ENCODE measurements at regions not wholly inside any gene's neighbourhood (a gene's known extent, or its start where the extent isn't known, plus 50 kb on each side); places are given as distances from the start of the nearest gene placed in this dataset.

- no peak for DNase-seq
Measured at GRCh38 chr2:116645155-116645554, 1169.3 kb upstream of the DDX18 start.

DNA sequence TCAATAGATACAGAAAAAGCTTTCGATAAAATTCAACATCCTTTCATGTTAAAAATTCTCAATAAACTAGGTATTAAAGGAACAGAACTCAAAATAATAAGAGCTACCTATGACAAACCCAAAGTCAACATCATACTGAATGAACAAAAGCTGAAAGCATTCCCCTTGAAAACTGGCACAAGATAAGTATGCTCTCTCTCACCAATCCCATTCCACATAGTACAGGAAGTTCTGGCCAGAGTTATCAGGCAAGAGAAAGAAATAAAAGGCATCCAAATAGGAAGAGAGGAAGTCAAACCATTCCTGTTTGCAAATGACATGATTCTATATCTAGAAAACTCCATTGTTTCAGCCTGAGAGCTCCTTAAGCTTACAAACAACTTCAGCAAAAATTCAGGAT is 1145.8 kb upstream of the DDX18 start:
- DNase-seq = no peak

GRCh38 chr2:116669782-116670181 is 1144.7 kb upstream of the DDX18 start:
- DNase-seq = no peak

DNA sequence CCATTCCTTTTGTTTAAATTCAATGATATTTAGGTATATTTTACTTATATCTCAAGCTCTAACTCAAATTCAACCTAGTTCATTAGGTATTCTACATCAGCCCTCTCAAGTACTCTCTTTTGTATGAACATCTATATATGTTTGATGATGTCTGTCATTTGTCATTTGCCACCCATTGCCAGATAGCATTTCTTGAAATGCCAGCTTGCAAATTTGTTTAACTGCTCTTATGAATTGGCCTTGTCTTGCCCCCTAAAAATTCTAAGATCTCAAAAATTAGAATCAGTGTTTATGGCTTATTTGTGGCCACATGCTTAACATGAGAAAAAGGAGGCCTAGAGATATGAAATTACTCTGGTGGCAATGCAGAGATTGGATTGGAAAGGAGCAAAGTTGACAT is 1140.3 kb upstream of the DDX18 start:
- no peak for DNase-seq

- DNase-seq = no peak
Measured at GRCh38 chr2:116676776-116677175, 1137.7 kb upstream of the DDX18 start.

DNA sequence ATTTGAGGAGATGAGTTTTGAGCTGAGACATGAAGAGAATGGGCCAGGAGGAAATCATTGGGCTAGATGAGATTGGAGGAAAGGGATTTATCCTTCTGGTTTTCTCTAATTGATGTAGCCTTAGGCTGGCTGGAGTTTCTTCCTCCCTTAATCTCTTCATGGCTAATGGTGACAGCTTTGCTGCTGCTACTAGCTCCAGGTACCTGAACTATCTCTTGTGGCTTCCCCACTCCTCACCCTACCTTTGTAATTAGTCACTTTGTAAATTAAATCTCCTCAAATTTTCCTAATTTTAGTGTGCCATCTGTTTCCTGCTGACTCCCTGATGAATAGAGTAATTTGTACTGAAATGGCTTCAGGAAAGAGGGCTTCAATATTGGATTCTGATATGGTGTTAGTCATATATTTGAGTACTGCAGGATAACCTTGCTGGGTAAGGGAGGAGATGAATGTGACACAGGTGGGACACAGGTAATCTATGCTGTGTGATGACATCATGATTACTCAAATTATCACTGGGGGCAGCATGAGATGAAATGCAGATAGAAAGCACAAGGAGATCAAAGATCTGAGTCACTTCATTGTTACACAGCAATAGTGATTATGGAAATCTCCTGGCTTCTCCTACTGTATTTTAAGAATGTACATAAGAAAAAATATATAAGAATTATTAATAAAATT is 1134.1 kb upstream of the DDX18 start:
- DNase-seq = no peak

GRCh38 chr2:116687371-116687770 is 1127.1 kb upstream of the DDX18 start:
- no peak for DNase-seq

DNA sequence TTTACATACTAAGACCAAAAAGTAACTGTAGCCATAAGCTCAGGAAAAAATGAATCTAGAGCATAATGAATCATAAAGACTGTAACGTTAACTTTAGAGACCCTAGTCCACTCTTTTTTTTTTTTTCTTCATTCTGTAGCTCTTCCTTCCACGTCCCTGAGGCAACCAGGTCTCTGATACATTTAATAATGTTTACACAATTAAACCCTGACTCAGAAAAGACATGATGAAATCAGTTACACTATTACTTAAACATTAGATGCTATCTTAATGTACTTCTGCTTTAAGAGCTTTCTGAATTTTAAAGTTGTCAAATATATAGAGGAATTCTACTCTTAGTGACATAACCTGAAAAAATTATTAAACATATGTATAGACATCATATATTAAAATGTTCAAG is 1121.5 kb upstream of the DDX18 start:
- no peak for DNase-seq

DNA sequence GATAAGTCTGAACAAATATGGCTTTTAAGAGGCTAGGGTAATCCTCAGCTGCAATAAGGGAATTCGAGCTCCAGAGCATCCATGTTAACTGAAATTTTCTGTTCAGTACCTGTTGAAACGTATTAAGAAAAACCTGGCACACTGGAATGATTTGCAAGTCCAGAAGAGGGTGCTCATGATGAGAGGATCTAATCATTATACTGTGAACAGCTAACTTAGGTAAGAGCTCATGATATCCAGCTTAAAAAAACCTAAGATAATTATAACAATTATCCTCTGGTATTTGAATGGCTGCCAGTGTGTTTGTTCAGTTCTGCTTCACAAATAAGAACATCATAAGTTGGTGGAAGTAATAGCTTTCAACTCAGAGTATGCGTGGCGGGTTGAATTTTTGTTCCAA is 1118.3 kb upstream of the DDX18 start:
- DNase-seq = peak; percentile 16

DNA sequence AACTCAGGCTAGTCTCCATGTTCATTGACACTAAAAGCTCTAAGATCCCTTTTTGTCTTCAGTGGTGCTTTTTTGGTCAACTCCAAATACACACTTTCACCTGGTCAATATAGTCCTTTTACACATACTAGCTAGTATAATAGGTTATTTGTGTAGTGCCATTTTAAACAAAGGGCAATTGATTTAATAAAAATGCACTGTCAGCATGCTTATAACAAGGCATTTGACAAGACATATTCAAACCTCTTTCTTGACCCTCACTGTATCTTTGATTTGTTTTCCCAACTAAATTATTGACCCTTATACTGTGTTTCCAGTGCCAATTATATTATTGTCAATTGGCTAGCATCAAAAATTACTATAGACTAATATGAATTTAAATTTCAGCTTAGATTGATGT is 1117.6 kb upstream of the DDX18 start:
- no peak for DNase-seq

DNA sequence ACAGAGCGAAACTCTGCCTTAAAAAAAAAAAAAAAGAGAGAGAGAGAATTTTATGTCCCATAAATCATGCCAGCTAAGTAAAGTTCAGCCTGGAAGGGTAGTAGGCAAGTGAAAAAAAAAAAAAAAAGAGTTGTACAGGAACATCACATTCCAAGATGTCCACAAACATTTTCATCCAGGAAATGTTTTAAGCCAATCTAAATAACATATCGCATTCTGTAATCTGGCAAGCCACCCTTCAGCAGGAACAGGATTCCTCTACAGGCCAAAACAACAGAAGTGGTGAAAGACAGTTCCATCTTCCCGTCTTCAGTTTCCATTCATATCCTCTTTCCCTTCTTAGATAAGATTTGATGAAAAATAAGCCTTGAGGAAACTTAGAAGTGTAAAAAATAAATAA is 1108.1 kb upstream of the DDX18 start:
- DNase-seq = no peak

- DNase-seq = no peak
Measured at GRCh38 chr2:116716038-116716437, 1098.5 kb upstream of the DDX18 start.

GRCh38 chr2:116716444-116716843 is 1098.0 kb upstream of the DDX18 start:
- no peak for DNase-seq

DNA sequence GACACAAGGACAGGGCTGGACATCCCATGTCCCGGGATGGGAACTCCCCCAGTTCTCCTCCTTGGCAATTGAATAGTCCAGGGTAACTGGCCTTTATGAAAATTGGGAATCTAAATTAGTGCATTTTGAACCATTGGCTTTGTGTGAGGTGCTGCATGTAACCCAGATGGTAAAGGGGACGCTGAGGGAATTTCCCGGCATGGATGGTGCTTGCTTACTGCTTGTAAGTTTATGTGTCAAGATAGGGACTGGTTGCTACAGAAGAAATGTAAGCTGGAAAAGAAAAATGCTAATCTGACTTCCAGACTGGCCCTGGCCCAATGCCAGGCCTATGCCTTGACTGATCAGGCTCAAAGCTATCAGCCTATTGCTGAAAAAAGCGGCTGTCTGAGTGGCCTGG is 1096.7 kb upstream of the DDX18 start:
- DNase-seq = no peak

DNA sequence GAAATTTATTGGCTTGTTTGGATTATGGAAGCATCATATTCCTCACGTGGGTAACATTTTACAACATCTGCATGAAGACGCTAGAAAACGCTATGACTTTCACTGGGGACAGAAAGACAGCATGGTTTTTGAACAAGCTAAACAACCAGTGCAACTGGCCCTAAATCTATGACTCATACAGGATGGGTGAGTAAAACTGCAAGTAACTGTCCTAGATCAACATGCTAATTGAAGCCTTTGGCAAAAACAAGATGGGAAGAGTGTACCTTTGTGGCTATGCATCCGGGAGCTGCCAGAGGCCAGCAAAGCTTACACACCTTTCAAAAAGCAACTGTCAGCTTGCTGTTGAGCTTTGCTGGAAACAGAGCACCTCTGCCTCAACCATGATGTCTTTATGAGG is 1096.0 kb upstream of the DDX18 start:
- no peak for DNase-seq

DNA sequence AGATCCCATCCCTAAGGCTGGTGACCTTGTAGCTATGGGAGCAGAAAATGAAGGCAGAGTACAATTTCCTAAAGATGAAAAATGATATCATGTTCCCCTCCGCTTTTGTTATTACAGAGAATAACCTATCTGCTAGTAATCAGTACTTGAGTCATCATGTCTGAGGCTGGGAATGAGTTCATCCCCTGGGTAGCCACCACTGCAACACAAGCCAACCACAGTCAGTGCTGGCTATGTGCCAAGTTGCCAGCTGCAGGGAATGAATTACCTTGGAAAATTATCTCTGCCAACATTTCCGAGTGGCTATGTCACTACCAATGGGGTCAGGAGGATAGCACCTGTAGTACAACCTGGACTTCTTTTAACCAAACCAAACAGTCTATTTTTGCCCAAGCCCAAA is 1094.7 kb upstream of the DDX18 start:
- peak; percentile 78 for DNase-seq

DNA sequence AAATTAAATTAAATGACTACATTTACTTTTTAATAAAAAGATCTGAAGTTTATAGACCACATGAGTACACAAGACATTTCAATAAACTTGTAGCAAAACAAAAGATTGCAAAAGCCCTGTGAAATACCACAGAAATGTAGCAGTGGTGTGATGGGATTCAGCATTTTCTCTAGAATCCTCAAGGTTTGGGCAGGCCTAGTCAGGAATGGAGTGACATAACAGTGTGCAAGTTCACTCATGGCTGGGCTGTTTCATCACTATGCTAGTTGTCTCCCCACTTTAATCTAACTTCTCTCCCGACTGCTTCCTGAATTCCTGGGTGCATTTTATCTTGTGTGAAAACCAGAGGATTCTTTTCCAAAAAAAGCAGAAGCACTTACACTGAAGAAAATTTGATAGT is 1089.9 kb upstream of the DDX18 start:
- no peak for DNase-seq

DNA sequence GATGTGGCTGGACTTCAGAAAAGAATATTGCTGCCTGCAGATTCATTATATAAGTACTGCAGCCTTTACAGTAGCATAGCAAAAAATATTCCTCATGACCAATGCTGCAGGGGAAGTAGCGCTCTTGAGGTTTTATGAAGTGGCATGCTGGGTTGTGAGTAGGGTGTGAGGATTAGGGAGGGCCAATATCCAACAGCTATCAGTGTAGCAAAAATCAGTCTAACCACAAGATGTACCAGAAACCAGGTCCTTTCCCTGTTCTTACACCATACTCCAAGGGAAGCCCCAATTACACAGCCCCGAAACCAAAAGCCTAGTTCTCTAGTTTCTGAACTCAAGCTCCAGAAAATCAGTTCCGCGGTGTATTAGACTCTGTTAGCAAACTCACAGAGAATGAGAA is 1082.2 kb upstream of the DDX18 start:
- no peak for DNase-seq

DNA sequence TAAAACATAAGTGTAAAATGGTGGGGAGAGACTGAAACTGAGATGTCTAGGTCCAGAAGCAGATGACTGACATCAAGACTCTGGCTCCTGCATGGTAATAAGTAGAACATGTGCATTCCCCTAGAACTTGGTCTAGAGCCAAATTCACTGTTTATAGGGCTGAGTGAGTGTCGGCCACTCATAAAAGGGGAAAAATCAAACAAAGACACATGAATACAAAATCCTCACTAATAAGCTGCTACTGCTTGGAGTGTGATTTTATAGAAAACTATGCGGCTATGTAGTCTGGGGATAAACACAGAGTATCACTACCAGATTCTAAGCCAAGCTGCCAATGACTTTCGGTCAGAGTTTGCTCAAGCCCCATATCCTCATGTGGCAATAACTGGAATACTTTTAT is 1080.8 kb upstream of the DDX18 start:
- DNase-seq = peak; percentile 48

DNA sequence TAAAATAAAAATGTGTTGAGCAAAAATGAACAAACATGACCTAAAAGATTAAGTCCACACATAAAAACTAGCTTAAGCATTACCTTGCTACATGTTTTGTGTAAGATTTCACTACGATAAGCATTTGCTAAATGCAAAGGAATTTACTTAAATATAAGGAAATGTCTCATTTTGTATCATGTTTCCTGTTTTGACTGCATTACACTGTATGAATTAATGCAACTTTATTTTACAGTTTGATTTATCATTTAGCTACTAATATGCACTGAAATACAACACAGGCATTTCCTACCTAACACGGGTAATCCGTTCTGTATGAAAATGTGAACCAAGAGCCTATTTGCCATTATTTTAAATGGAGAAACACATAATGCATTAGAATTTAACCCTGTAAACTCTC is 1076.5 kb upstream of the DDX18 start:
- DNase-seq = no peak

- no peak for DNase-seq
Measured at GRCh38 chr2:116747103-116747502, 1067.4 kb upstream of the DDX18 start.

DNA sequence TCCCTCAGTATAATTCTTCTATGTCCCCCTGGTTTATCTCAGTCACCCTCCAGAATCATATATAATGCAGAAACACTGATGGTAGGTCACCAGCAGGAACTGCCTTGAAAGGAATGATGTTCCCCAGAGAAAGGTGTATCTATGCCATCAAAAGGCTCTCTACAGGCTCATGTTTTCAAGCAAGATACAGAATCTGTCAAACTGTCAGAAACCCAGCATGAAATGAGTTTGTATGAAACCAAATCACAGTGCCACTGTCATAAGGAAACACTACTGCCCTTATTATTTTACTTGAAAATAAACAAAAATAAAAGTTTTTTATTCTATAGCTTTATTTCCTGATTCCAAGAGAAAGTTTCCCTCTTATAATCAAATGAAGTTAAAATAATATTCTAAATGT is 1064.5 kb upstream of the DDX18 start:
- no peak for DNase-seq

- no peak for DNase-seq
Measured at GRCh38 chr2:116754381-116755101, 1060.0 kb upstream of the DDX18 start.

DNA sequence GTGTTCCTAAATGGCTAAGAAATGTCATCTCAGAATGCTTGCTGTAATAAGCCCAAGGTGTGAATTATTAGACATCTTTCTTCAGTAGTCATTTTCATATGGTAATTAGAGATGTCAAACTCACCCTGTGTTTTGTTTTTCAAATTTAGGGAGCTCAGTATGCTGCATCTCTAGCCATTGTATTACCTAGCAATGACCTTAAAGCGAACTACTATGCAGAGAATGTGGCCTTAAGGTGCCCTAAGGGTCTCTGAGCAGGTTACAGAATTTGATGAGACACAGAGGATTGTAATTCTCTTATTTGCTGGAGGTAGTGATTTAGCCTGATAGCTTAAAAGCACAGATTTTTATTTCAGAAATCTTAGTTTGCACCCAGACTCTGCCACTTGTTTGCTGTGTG is 1052.6 kb upstream of the DDX18 start:
- DNase-seq = no peak

DNA sequence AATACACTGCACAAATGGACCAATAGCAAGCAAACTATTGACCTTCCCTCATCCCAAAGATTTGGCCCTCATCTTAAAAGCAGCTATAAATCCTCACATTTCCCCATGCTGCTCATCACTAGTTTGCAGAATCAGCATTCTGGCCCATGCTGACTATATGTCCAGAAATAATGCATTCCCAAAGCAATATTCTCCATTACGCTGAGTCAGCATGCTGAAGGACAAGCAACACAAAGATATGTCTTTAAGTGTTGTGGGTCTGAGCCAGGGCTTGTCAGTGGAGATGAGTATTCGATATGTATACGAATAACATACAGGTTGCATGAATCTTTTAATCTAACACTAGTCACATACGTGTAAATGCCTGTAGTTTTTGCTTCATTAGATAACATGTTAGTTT is 1045.0 kb upstream of the DDX18 start:
- DNase-seq = no peak
